HK-2 (cell line): ENCODE measurements at regions not wholly inside any gene's neighbourhood (a gene's known extent, or its start where the extent isn't known, plus 50 kb on each side); places are given as distances from the start of the nearest gene placed in this dataset.
"Not testable (repeated sequence)": the region's sequence is repeated elsewhere in the genome, so short reads cannot be mapped to it uniquely, and the experiment has no call there.

Experiments
- DNase-seq: peaks from one replicate; pipeline ENCODE4 v3.0.0-alpha.2; 2018; ENCODE audit not compliant: unreplicated experiment

GRCh38 chr2:47653902-47654789 is 83.4 kb upstream of the KCNK12 start:
- DNase-seq = no peak

GRCh38 chr2:47653036-47653435 is 82.3 kb upstream of the KCNK12 start:
- DNase-seq = no peak

- no peak for DNase-seq
These were observed 81.4 kb upstream of the KCNK12 start for GRCh38 chr2:47652061-47652690.

- DNase-seq = no peak
These were observed 80.5 kb upstream of the KCNK12 start for GRCh38 chr2:47651296-47651695.

- DNase-seq = no peak
These were observed 79.3 kb upstream of the KCNK12 start for GRCh38 chr2:47650001-47650535.

GRCh38 chr2:47645246-47645645 is 74.5 kb upstream of the KCNK12 start:
- DNase-seq = no peak

- DNase-seq = no peak
These were observed 73.6 kb upstream of the KCNK12 start for GRCh38 chr2:47644351-47644750.

- no peak for DNase-seq
These were observed 70.6 kb upstream of the KCNK12 start for GRCh38 chr2:47641366-47641765.

GRCh38 chr2:47640356-47640755 is 69.6 kb upstream of the KCNK12 start:
- DNase-seq = no peak

- DNase-seq = no peak
These were observed 68.7 kb upstream of the KCNK12 start for GRCh38 chr2:47639467-47639866.

GRCh38 chr2:47638430-47638829 is 67.6 kb upstream of the KCNK12 start:
- DNase-seq = no peak

GRCh38 chr2:47636596-47637264 is 65.9 kb upstream of the KCNK12 start:
- no peak for DNase-seq

- no peak for DNase-seq
These were observed 65.4 kb upstream of the KCNK12 start for GRCh38 chr2:47636176-47636575.

GRCh38 chr2:47632754-47633153 is 62.0 kb upstream of the KCNK12 start:
- DNase-seq = no peak

- DNase-seq = peak; percentile 78
These were observed 61.1 kb upstream of the KCNK12 start for GRCh38 chr2:47631792-47632398.

- DNase-seq = no peak
These were observed 60.5 kb upstream of the KCNK12 start for GRCh38 chr2:47631306-47631705.

- no peak for DNase-seq
These were observed 59.0 kb upstream of the KCNK12 start for GRCh38 chr2:47629501-47630460.

- no peak for DNase-seq
These were observed 58.1 kb upstream of the KCNK12 start for GRCh38 chr2:47628904-47629303.

- DNase-seq = no peak
These were observed 55.9 kb upstream of the KCNK12 start for GRCh38 chr2:47626664-47627063.

- DNase-seq = not testable (repeated sequence)
These were observed 52.4 kb upstream of the KCNK12 start for GRCh38 chr2:47623140-47623539.
